ENCODE measurements at regions not wholly inside any gene's neighbourhood (a gene's known extent, or its start where the extent isn't known, plus 50 kb on each side); places are given as distances from the start of the nearest gene placed in this dataset.

GRCh38 chr6:134420614-134421181, 102.8 kb upstream of the SGK1 start:
- TF ChIP-seq, protein P1, sequence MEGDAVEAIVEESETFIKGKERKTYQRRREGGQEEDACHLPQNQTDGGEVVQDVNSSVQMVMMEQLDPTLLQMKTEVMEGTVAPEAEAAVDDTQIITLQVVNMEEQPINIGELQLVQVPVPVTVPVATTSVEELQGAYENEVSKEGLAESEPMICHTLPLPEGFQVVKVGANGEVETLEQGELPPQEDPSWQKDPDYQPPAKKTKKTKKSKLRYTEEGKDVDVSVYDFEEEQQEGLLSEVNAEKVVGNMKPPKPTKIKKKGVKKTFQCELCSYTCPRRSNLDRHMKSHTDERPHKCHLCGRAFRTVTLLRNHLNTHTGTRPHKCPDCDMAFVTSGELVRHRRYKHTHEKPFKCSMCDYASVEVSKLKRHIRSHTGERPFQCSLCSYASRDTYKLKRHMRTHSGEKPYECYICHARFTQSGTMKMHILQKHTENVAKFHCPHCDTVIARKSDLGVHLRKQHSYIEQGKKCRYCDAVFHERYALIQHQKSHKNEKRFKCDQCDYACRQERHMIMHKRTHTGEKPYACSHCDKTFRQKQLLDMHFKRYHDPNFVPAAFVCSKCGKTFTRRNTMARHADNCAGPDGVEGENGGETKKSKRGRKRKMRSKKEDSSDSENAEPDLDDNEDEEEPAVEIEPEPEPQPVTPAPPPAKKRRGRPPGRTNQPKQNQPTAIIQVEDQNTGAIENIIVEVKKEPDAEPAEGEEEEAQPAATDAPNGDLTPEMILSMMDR (conservative IDR thresholded peaks at IDR 0.05; ENCODE audit: low read length) = no peak
- no peak for TF ChIP-seq EZH2phosphoT487 (IDR thresholded peaks at IDR 0.05; ENCODE audit: borderline replicate concordance)

Measured in Loucy (cell line).